SHP77 treated with DMSO at 0.1 percent for 48 hours (cell line): ENCODE measurements at regions not wholly inside any gene's neighbourhood (a gene's known extent, or its start where the extent isn't known, plus 50 kb on each side); places are given as distances from the start of the nearest gene placed in this dataset.

Experiments
- DNase-seq: peaks from one replicate; lab custom pipeline; 2025; lab: John Stamatoyannopoulos, UW

DNA sequence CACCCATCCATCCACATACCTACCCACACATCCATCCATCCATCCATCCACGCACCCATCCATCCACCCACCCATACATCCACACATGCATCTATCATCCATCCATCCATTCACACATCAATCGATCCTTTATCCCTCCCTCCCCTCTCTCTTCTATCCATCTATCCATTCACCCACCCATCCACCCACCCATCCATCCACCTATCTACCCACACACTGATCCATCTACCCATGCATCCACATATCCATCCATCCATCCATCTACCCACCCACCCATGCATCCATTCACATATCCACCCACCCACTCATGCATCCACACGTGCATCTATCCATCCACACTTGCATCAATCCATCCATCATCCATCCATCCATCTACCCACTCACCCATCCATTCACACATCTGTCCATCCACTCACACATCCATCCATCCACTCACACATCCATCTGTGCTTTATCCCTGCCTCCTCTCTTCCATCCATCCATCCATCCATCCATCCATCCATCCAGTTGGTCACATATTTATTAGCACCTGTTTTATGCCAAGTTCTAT is 366.1 kb downstream of the CTTN start:
- DNase-seq = no peak

DNA sequence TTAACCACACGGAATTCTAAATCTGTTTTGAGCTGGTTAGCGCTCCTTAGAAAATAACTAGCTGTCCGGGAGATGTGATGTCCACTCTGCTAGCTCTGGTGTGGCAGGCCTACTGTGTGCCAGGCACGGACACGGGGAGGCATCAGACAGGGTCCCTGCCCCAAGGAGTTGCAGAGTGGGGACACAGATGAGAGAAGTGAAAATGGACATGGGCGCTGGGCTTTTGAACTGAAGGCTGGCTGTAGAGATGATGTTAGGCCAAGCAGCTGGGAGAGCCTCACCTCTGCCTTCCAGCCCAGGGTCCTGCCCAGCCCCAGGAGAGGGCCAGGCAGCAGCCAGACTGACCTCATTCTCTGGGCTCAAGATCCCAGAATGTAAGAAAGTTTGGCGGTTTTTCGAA is 368.6 kb downstream of the CTTN start:
- no peak for DNase-seq

DNA sequence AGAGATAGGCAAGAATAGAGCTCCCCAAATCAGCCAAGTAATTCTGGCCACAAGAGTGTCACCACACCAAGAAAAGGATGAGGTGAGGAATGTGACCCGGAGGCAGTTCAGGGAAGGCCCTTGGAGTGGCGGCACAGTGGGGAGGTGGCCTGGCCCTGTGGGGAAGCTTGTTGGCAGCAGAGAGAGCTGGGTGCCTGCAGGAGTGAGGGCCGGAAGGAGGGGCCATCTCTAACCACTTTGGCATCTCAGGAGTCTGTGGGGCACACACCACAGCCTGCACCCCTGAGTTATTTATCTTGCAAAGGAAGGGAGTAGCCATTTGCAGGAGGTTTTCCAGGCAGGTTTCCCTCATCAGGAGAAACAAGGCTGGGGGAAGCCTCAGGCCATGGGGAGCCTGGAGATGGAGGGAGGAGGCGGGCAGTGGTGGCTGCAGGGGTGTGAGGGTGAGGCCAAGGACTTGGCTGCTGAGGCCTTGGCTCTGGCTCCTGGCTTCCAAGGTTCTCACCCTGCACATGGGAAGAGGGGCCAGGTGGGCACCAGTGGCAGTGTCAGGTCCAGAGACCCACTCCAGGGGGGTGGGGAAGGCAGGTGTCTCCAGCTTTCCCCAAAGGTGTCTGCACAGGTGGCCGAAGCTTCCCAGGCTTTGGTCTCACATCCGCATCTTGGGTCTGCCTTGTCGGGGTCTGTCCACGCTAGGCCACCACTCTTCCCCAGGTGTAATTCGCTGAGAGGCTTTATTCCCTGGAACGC is 370.2 kb downstream of the CTTN start:
- DNase-seq = no peak

DNA sequence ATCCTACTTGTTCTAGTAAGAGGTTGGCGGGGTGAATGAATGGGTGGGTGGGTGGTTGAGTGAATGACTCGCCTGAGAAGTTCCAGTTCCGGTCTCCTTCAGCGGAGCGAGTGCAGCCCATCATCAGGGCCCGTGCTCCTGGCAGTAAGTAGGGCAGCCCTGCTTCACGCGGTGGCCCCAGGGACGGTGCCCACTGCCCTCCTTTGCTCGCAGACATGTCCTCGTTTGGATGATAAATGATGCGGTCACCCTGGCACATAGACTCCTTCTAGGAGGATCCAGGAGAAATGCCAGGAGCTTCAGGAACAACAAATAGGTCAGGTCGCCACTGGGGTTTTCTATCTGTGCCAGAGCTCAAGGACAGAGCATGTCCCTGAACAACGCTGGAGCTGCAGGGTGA is 370.8 kb downstream of the CTTN start:
- no peak for DNase-seq

DNA sequence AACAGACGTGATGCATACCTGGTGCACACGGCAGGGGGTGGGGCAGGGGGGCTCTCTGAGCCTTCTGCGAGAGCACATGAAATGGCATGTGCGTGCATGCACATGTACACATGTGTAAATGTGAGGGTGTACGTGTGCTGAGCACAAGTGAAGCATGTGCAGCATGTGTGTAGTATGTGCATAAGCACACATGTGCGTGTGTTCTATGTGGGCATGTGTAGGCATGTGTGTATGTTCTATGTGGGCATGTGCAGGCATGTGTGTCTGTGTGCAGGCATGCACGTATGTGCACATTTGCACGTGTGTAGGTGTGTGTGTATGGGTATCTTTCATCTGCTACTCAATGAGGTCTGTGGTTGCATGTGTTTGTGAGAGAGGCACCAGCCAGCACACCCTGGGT is 371.2 kb downstream of the CTTN start:
- no peak for DNase-seq

DNA sequence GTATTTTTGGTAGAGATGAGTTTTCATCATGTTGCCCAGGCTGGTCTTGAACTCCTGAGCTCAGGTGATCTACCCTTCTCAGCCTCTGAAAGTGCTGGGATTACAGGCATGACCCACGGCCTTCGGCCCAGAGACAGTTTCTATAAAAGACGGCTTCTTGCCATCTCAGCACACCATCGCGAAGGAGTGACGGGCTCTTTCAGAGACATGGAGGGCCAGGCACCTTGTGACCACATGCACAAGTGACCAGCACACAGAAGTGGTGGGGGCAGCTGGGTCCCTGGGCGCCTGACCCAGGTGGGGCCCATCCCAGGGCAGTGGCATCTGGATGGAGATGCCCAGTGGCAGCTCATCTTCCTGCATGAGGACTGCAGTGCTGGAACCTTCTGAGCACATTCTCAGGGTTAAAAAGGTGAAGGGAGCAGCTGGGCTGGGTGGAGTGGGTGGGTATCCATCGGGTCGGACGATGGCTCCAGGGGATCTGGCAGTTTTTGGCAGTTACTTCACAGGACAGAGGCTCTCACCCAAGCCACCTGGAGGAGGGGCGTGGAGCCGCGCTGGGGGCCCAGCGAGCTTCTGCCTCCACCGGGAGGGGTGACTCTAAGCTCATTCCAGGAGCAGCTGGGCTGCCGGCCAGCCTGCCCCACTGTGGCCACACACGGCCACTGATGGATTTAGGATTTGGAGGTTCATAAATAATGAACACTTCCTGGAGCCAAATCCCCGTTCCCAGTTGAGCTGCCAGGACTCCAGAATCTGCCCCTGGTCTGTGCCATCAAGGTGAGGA is 373.0 kb downstream of the CTTN start:
- no peak for DNase-seq

DNA sequence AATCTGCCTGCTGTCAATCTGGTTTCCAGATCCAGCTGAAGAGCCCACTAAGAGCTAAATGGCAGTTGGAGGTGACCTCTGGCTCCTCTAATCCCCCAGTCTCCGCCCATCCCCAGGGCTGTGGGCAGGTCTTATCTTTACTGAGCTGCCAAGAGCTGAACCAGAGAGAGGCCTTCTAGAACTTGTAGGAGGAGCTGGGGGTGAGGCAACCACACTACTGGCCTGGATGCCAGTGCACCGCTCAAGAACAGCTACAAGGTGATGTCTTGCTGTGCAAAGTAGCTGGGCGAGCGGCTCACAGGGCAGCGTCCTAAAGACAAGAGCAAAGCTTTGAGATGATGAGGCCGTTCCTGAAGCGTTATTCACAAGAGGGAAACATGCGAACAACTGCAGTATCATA is 374.6 kb downstream of the CTTN start:
- DNase-seq = no peak

DNA sequence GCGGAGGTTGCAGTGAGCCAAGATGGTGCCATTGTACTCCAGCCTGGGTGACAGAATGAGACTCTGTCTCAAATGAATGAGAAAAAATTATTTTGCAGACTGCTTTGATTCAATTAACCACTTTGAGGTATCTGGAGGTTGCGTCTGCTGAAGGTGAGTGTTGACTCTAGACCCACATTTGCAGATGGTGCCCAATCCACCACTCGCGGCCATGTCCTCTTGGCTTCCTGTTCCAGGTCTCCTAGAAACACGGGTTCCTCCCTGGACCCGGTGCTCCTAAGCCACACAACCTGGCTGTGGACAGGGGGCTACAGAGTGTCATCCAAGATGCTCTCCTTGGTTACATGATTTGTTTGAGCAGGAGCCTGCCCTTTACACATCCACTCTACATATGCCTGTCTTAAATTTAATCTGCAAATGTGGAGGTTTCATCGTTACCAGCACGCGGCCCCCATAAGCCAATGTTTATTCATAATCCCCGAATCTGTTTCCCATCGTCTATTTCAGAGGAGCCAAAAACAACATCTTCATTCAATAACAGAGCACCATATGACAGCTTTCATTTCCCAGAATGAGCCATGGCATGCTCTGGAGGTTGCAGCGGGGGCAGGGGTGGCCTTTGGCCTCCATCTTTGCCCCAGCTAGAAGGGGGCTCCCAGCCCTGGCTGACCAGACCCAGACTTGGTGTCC is 377.2 kb downstream of the CTTN start:
- DNase-seq = no peak

DNA sequence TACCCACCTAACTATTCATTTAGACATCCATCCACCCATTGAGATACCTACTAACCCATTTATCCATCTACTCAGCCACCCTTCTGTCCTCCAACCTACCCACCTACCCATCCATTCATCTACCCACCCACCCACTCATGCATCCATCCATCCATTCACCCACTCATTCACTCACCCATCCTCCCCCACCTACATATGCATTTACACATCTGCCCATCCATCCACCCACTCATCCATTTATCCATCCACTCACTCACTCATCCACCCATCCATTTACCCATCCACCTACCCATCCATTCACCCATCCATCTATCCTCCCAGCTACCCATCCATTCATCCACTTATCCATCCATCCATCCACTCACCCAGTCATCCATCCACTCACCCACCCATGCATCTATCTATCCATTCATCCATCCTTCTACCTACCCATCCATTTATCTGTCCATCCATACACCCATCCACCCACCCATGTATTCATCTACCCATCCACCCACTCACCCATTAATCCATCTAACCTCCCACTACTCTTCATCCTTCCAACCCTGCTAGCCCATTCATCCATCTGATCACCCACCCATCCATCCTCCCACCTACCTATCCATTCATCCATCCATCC is 378.7 kb downstream of the CTTN start:
- no peak for DNase-seq

DNA sequence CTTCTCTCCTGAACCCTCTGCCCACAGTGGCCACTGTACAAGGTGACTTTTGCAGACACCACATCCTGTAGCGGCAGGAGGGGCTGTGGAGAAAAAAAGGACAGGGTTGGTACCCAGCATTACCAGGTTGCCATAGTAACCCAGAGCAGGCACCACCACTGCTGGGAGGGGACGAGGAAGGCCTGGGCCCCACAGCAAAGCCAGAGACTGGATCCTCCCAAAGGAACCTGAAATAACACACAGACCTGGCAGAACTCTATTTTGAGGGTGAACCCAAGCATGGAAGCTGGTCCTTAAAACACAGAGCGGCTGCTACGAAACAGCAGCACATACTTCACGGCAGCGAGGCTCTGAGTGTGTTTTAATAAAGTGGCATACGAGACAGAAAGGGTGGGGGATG is 380.6 kb downstream of the CTTN start:
- DNase-seq = no peak

DNA sequence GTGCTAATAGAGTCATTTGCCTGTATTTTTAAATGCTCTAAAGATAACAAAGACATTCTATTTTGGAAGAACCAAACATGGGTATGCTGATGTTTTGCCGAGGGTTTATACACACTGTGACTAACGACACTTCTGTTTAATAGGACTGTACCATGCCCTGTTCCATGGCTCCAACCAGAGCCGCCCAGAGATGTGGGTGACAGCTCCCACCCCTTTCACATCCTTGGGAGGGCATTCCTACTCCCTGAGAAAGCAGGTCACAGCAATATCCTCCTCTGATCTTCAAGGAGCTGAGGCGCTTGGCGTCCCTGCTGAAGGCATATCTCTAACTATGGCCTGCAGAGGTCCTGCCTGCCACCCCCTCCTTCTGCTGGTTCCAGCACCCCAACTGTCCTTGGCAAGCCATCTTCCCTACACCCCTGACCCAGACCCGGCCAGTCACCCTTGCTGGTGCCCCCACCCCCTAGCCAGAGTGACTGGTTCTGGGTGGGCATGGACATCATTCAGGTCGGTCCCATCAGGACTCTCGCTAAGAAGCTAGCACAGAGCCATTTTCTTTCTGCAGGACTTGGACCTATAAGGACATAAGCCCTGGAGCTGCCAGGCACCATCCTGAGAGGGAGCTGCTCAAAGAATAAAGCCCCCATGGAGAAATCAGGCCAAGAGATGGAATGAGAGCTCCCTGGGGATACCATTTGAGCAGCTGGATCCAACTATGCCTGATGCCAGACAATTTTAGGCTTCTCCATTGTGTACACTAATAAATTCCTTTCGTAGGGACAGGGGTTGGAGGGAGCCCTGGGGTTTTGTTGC is 381.3 kb downstream of the CTTN start:
- DNase-seq = no peak

DNA sequence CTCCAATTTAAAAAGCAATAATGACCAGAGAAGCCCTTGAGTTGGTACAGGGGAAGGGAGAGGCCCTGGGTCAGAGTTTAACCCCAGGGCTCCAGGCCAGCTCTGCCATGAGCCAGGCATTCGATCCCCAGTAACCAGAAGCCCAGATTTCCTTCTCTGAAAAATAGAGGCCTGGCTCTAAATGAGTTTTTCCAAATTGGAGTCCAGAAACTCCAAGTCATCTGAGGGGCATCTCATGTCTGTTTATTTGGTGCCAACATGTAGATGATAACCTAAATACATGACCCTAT is 381.9 kb downstream of the CTTN start:
- DNase-seq = no peak

DNA sequence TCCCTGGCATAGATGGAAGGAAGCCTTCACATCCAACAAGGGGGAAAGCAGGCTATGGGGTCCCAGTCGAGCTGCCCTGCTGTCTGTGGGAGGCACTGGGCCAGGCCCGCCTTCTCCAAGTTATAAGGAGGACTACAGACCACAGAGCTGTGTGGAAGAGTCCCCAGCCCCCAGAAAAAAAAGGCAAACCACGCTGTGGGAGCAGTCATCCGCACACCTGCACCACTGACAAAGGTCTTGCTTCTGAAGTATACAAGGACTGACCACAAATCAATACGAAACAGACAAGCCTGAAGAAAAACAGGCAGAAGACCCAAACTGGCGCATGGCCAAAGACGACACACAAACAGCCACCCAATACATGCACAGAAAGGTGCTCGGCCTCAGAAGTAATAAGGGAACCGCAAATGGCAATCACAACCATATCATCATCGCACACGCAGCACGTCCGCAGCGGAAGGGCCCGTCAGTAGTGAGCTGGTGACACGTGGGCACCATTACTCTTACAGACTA is 384.1 kb downstream of the CTTN start:
- DNase-seq = no peak

DNA sequence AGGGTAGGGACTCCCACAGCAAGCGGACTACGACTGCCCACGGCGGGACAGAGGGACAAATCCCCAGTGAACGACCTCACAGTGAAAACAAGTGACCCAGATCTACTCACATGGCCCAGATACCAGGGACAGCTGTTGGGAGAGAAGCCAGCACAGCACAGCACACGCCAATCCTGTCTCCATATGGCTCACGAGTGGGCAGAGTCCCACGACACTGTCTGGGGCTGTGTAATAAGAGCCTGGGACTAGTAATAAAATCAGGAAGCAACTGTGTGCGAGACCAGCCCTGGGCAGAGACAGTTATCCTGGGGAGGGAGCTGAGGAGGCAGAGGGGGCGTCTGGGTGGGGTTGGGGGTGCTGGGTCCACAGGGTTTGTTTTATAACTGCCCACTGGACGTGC is 385.0 kb downstream of the CTTN start:
- DNase-seq = no peak

DNA sequence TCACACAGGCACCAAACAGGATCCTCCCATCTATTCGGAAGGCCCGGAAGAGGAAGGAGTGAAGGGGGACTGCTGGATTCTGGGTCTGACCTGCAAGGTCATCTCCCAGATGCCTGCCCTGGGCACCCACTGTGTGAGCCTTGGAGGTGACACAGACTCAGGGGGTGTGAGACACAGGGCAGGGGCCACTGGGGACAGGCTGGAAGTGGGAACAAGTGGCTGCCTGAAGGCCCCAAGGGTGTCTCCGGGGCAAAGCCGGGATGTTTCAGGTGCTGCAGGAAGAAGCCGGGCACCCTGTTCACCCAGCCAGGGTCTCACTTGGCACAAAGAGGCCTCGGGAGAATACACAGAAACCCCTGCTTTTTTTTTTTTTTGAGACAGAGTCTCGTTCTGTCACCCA is 385.5 kb downstream of the CTTN start:
- no peak for DNase-seq

DNA sequence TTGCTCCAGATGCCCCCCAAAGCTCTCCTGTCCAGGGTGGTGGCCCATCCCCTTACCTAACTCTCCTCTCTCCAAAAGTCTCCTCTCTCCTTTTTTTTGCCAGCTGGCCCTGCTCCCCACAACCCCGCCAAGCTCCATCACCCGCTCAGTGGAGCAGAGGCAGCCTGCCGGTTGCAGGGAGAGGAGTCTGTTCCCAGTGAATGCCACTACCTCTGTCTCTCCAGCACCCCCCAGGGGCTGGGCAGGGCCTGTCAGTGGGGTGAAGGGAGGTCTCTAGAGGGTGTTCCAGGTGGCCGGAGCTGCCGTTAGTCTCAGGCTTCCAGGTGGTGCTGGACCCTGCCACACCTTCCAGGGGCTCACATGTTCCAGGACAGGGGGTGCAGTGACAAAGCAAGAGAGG is 387.0 kb downstream of the CTTN start:
- no peak for DNase-seq

DNA sequence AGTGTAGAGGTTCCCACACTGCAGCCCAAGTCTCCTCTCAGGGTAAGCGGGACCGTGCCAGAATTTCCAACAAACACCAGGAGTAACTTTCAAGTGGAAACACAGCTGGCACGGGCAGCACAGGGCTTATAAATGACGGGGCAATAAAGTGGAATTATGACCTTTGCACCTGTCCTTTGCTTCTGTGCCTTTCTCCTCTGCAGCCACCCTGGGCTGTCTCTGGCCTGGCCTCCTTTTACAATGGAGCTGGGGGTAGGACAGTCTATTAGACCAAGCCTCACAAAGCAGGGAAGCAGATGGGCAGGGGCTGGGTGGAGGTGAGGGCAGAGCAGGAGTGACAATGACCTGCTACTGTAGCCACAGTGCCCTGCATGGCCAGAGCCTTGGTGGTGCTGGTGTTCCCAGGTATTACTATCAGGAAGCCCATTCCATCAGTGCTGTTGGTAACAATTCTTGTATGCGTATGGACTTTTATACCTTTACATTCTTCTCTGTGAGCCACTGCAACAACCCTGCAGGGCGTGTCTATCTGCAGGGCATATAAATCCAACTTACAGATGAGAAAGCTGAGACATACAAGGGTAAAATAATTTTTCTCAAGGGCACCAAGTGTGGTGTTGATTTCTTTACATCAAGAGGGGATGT is 387.8 kb downstream of the CTTN start:
- DNase-seq = no peak

DNA sequence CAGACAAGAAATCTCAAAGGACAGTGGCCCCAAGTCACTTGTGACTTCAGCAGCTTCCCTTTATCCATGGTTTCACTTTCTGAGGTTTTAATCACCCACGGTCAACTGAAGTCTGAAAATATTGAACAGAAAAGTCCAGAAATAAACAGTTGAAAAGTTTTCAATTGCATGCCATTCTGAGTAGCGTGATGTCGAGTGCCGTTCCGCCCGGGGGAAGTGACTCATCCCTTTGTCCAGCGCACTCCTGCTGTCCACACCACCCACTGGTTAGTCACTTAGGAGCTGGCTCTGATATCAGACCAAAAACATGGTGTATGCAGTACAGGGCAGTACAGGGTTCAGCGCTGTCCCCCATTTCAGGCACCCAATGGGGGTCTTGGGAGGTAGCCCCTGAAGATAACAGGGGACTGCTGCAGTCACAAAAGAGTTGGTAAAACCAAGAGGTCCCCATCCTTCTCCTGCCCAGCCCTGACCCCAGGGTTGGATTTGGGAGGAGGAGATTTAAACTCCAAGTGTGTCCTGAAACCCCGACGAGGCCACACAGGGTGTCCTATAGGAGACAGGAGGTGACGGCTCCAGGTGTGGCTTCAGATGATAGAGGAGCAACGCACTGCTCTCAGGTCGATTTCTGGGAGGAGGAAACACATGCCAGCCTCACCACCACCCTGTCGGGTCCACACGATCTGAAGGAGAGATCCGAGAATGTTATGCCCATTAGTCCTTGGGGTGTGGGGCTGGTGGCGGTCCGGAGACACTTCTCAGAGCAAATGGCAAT is 390.1 kb downstream of the CTTN start:
- DNase-seq = no peak

DNA sequence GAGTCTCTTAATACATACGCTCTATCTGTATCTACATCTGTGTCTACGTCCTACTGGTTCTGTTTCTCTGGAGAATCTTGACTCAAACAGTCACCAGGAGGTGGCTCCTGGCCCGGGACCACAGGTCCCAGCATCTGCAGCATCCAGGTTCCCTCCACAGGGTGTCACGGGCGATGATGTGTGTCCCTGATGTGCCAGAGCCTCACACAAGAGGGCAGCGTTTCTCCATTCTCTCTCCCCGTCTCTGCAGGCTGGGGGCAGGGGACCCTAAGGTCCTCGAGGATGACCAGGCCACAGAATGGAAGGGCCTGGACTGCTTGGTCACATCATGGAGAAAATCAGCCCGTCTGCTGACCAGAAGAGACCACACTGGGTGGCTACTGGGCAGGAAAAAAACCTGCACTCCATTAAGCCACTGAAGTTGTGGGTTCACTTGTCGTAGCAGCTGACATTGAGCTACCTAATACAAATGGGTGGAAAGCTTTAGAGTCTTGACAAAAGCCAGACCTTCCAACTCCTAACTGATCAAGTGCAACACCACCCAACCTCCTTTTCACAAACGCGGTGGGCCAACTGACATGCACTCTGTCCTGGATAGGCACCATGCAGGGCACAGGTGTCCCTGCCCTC is 392.5 kb downstream of the CTTN start:
- no peak for DNase-seq
